GM19328 (cell line): ENCODE measurements at regions not wholly inside any gene's neighbourhood (a gene's known extent, or its start where the extent isn't known, plus 50 kb on each side); places are given as distances from the start of the nearest gene placed in this dataset.

Experiments
- ATAC-seq: cut with Tn5 transposase; IDR thresholded peaks from one replicate; pipeline ENCODE4 v1.9.1; 2021; ENCODE audit warnings: mild to moderate bottlenecking, moderate library complexity; ENCODE audit not compliant: unreplicated experiment

DNA sequence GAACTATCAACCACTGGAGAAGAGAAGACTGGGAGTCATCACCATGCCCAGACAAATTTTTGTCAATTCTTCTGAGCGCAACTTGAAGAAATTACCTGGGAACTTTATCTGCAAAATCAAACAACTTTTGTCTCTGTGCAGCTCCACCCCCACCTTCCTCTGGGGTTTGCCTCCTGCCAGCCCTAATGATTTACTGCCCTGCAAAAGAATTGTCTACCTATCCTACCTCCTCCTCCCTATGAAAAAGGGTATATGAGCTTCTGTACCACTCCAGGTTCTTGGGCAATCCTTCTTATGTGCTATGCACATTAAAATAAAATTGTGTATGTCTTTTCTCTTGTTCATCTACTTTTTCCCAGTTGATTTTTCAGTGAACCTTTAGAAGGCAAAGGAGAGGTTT lies 191.9 kb downstream of the URB2 start:
- ATAC-seq: no peak

DNA sequence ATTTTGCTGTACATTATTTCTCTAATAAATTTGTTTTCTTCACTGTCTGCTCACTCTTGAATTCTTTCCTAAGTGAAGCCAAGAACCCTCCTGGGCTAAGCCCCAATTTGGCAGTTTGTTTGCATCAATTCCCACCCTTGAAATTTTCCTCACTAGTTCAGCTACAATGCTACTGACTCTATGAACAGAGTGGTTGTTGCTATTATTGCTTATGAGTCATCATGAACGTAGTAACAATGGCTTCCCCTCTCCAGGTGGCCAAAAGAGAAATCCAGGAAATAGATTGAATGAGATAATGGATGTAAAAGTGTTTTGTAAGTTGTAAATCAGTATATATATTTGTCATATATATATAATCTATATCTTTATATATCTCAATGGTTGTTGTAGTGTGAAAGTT lies 193.0 kb downstream of the URB2 start:
- no peak for ATAC-seq

DNA sequence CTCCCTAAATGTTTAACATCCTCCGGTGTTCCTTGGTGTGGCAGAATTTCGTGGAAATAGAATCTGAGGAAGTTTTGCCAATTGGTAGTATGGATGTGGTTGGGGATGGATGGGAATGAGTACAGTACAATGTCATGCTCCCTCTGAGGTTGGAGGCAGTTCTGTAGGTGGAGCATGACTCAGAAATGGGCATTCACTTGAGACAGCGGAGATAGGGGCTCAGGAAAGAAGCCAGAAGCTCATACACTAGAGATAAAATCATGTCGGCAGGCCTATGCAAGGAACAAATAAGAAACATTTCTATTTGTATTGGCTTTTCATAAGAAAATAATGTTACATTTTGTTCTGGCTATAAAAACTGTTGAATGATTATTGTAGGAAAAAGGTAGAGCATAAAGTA lies 196.0 kb downstream of the URB2 start:
- ATAC-seq: no peak

DNA sequence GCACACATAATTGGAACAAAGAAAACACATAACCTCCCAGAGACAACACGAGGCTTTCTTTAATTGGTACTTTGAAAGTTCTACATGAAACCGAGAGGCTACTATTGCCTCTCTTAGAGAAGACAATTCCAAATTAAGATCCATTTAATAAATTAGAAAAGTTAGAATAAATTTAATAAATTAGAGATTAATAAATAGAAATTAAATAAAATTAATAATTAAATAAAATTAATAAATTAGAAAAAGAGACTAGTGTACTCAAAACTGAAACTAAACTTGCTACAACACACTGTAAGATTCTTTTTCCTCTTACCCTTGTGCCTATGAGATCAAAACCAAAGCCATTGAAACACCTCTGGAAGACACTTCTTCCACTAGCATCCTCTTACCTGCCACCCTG lies 199.0 kb downstream of the URB2 start:
- no peak for ATAC-seq

DNA sequence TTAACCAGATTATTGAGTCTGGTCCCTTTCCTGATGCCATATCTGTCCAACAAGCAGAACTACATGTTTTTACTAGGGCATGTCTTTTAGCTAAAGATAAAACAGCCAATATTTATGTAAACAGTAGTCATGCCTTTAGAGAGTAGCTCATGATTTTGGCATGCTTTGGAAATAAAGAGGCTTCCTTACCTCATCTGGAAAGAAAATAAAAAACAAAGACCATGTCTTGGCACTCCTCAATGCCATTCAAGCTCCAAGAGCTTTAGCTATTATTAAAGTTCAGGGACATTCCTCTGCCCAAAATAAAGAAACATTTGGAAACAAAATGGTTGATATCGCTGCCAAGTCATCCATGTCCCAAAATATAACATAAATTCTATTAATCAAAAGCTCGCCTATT lies 202.4 kb downstream of the URB2 start:
- no peak for ATAC-seq

DNA sequence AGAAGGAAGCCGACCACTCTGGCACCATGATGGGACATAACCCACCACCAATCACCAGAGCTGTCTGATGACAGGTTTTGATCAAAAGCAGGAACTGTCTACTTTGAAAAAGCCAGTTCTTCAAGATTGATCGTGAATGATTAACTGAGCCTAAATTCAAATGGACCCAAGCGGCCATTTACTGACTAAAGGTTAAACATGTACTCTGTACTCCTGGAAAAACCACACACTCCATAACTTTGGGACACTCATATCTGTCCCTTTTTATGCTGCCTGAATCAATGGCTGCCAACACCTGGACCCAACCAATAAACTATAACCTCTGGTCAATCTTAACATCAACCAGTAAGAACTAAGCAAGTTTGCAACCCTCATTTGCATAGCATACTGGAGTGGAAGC lies 206.6 kb downstream of the URB2 start:
- no peak for ATAC-seq

DNA sequence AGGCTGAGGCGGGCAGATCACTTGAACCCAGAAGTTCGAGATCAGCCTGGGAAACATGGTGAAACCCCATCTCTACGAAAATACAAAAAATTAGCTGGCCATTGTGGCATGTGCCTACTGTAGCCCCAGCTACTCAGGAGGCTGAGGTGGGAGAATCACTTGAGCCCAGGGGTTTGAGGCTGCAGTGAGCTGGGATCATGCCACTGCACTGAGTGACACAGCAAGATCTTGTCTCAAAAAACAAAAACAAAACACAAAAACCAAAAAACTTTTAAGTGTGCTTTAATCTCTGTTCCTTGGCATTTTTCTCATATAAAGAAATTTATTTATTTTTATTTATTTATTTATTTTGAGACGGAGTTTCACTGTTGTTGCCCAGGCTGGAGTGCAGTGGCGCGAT lies 208.2 kb downstream of the URB2 start:
- ATAC-seq: no peak

DNA sequence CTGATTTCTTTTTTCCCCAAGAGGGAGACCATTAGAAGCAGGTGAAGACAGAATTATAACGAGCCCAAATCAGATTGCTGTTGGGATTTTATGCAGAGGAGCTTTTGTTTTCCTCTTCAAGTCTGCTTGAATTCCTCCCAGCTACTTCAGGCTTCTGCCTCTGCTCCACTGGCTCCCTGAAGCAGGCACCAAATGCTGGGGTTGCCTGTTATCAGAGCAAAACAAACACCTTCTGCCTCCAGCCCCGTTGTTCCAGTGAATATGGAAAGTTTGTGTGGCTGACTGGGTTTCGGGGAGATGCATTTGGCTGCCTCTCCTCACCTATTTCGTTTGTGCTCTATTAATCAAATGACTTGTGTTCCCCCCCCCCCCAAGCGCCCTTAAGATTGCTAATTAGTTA lies 209.2 kb downstream of the URB2 start:
- no peak for ATAC-seq

DNA sequence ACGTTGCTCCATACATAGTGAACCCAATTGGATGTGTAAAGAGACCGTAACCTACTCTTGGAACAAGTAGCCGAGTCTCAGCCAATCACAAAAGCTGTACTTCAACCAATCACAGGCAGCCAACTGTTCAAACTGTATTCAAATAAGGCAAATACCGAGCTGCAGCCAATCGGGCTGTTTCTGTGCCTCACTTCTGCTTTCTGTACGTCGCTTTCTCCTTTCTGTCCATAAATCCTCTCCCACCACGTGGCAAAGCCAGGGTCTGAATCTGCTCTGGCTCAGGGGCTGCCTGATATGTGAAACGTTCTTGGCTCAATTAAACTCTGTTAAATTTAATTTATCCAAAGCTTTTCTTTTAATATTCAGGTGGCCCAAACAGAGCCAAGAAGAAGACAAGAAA lies 210.3 kb downstream of the URB2 start:
- ATAC-seq: no peak

DNA sequence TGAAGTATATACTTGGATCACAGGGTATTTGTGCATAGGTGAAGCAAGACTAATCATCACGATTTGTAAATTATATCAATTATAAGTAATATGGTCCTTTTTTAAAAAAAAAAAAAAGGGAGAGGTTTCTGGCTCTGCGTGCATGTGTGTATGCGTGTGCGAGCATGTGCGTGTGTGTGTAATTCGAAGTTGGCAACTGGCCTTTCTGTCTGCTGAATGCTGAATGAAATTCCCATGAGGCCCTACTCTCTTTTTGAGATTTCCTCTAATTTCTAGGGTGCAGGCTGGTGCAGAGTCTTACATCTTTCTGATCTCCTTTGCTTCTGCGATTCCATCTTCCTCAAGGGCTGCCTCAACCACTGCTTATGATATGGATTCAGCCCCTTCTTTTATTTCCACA lies 212.2 kb downstream of the URB2 start:
- no peak for ATAC-seq

DNA sequence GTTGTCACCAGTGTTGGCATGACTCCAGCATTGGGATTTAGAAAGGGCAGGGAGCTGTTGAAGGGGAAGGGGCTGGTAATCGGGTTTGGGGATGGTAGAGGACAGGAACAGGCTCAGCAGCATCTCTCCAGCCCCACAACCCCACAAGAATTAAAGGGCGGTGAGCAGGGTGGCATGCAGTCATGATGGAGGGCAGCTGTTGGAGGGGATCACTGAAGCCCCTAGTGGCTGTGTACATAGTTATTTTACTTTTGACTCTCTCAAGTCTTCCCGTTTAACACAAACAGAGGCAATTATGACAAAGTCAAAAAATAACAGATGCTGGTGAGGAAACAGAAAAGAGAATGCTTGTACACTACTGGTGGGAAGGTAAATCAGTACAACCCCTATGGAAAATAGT lies 213.8 kb downstream of the URB2 start:
- ATAC-seq: no peak

DNA sequence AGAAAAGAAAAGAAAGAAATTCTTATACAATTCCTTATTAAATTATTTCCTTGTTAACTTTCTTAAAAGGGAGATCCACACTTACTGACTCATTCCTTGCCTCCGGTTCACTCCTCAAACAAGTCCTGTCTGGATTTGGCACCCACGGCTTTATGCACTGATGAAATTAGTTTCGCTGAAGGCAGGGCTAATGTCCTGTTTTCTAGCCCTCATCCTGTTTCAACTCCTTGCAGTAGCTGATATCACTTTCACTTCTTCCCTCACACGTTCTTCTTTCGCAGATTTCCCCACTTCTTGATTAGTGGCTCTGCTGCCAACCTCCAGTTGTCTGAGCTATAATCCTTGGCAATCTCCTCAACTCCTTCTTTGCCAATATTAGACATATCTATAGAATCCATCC lies 215.2 kb downstream of the URB2 start:
- ATAC-seq: no peak

DNA sequence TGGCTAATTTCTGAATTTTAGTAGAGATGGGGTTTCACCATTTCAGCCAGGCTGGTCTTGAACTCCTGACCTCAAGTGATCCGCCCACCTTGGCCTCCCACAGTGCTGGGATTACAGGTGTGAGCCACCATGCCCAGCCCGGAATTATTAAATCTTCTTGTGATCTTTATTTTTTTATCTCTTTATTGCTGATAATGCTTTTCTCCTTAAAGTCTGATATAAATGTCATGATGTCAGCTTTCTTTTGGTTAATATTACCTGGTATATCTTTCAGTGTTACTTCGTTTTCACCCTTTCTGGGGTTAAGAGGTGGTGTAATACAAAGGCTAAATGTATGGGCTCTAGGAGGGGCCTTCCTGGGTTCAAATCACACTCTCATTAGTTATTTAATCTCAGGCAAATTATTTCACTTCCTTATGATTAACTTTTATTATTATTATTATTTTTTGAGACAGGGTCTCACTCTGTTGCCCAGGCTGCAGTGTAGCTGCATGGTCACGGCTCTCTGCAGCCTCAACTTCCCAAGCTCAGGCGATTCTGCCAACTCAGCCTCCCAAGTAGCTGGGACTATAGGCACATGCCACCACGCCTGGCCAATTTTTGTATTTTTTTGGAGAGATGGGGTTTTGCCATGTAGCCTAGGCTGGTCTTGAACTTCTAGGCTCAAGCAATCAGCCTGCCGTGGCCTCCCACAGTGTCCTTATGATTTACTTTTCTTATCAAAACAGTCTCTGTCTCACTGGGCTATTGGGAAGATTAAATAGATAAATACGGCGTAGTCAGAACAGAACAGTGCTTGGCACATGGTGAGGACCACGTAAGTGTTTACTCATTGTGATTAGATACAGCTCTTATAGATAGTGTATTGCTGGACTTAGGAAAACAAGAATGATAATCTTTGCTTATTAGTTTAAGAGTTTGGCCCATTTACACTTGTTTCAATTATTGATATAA lies 216.5 kb downstream of the URB2 start:
- ATAC-seq: no peak

DNA sequence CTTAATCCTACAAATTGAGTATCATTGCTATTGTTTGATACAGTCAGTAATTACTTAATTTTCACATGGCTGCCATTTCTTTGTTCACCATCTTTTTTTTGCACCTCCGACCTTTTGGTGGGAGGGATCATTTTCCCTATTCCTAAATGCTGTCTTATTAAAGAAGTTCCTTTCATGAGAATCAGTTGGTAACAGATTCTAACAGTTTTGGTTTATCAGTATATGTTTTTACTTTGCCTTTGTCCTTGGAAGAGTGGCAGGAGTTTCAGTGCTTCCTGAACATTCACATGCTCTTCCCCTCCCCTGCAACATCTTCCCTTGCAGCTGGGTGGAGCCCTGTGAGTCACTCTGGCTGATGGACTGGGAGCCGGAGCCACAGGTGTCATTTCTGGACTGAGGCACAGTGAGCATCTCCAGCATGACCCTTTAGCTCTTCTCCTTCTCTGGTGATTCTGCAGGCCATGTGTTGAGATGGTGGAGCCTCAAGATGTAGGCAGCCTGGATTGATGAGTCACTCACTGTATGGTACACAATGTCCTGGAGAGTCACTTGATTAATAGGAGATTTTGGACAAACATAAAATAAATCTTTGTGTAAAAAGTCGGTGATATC lies 217.7 kb downstream of the URB2 start:
- no peak for ATAC-seq

DNA sequence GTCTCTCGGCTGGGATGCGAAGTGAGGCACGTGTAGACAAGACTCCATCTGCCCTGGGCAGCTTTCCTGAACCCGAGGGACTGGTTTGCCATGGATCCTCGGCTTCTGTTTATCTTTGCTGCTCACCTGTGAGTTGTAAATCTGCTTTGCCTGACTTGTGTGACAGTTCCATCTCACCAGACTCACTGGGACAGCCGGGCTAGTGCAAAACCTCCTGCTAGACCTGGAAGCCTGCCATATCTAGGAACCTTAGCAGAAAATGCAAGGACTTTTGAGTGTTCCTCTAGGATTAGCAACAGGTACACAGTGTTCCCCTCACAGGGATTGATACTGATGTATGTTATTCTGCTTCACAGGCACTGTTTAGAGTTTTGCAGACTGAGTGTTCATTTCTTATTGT lies 218.6 kb downstream of the URB2 start:
- no peak for ATAC-seq

DNA sequence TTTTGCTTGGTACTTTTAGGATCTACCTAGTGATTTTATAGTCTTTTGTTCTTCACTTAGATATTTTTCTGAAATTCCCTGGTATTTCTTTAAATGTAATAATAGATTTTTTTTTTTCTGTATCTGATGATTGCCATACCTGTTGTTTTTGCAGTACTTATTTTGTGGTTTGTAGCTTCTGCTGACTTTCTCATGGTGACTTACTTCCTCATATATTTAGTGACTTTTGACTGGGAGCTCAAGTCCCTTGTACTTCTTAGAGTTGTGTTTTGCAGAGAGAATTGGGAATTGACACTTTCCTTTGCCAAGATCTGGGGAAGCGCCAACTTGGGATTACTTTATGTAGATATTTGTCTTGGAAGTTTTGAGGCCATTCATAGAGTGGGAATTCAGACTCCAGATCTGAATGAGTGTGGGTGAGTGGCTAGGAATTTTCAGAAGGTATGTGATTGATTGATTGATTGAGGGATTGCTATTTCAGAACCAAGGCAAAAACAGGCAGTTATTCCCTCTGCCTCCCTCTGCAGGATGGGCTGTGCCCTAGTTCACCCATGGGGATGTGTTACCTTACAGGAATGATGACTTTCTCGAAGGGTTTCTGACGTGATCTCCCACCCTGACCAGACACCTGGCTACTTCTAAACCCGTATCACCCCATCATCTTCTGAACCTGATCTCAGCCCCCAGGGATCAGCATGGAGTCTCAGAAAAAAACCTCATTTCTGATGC lies 219.5 kb downstream of the URB2 start:
- ATAC-seq: no peak

DNA sequence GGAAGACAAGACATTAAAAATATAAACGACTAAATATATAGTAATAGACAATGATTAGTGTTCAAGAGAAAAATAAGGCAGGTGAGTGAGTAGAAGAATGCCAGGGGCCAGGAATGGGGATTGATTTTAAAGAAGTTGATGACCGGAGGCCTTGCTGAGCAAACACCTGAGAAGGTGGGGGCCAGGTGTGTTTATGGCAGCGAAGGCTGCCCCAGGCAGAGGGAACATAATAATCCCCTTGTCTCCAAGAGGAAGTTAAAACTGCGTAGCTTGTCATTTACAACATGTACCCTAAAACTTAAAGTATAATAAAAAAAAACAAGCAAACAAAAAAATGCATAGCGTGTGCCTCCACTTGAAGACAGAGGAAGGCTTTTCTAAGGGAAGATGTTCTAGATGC lies 220.3 kb downstream of the URB2 start:
- no peak for ATAC-seq

DNA sequence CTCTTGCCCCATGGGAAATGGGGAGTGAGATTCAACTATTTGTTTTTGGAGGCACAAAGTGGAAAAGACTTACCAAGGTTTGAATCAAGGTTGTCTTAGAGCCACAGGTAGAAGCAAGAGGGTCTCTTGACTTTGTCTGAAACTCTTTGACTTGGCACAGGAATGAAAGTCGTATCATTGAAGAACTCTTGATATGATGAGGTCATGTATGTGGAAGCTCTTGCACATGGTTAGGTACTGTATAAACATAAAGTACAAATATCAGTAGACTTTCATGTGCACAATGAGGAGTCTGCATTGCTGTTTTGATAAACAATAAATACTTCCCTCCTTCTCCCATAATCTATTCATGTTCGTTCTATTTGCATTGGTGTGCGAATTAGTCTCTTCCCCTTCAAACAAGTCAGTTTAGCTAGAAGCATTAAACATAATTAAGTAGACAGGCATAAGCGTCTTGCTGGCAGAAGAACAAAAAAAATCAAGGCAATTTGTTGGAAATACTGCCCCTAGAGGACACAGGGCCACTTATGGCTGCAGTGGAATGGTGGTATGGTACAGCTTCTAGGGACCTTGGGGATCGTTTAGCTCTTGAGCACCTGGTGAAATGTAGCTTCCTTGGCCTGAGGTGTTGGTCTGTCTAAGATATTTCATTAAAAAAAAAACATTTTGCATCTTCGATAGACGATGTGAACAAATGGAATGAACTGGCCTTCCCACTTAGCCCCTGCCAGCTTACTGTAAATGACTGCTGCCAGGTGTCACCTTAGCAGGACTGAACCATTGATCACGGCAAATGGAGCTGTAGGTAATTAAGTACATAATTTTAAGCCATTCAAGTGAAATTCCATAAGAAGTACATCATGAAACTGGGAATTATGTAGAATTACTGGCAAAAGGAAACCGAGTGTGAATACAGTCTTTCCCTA lies 218.0 kb upstream of the GALNT2 start:
- ATAC-seq: no peak

DNA sequence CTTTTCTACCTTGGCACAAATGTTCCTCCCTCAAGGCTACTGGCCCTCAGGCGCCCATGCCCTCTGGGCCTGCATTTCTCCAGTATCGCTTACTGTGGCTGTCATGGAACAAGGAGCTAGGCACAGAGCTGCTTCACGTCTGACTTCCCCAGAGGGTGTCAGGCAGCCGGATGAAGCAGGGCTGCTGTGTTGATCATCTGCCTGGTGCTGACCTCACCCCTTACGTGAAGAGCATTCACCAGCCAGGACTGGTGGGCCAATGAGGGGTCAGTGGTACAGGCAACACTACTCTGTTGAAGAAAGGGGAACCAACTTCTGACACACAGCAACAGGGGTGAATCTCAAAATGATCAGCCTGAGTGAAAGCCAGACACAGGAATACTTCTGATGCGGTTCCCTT lies 215.5 kb upstream of the GALNT2 start:
- ATAC-seq: no peak

DNA sequence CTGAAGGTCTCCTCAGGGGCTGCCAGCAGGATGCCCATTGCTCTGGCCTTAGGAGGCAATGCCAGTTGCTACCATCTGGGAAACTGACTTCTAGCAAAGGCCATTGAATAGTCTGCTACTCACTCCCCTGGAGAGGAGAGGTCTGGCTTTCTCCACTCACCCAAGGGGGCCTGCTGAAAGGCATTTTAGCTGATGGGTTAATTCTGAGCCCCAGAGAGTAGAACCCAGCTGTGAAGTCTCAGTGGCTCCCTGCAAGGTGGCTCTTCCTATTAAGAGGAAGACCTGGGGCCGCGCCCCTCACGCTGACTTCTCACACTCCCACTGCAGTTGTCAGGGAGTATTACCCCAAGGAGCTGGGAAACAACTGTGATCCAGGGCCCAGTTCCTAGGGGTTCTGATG lies 213.3 kb upstream of the GALNT2 start:
- no peak for ATAC-seq

DNA sequence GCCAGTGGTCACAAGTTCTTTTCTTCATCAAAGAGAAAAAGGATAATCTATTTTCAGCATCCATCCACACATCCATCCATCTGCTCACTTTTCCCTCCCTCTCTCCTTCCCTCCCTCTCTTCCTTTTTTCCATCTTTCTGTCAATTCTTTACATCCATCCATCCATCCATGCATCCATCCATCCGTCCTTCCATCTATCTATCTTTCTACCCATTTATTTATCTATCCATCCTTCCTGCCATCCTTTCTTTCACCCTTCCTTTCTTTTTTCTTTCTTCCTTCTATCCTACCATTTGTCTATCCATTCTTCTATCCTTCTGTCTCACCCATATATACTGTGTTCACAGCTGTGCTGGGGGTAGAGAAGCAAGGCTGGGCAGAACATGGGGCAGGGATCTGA lies 212.4 kb upstream of the GALNT2 start:
- no peak for ATAC-seq
